K562 (cell line): ENCODE measurements at regions not wholly inside any gene's neighbourhood (a gene's known extent, or its start where the extent isn't known, plus 50 kb on each side); places are given as distances from the start of the nearest gene placed in this dataset.

Experiments
- BMI1 ChIP-seq: fragments of 150-350 bp; IDR thresholded peaks from 2 replicates; pipeline ENCODE4 v1.6.1; 2014; ENCODE audit warnings: low read length
- CBX3 ChIP-seq, 2 experiments: IDR thresholded peaks; 1 replicate in 1 of 2; 2 replicates in 1 of 2; pipeline ENCODE4 v1.6.1; 2012; ENCODE audit warnings: inconsistent platforms in 2 of 2, low read length in 2 of 2, borderline replicate concordance in 1 of 2, control low read depth in 1 of 2
- E2F3 ChIP-seq: fragments of 250-450 bp; sonication (Bioruptor Pico); IDR thresholded peaks from 2 replicates; pipeline ENCODE4 v1.4.0; 2020; ENCODE audit warnings: mild to moderate bottlenecking
- HEY1 ChIP-seq: fragments of 250-450 bp; sonication (Bioruptor Pico); IDR thresholded peaks from 2 replicates; pipeline ENCODE4 v1.5.0; 2020; ENCODE audit warnings: mild to moderate bottlenecking, moderate library complexity, borderline replicate concordance
- IRF1 ChIP-seq: sonication (generic); formaldehyde crosslinking; IDR thresholded peaks from 2 replicates; pipeline ENCODE4 v1.8.0; 2022; ENCODE audit warnings: missing genetic modification reagents, mild to moderate bottlenecking, borderline replicate concordance
- KDM5B ChIP-seq: fragments of 200-600 bp; sonication (generic); IDR thresholded peaks from 2 replicates; pipeline ENCODE4 v1.6.1; 2012; ENCODE audit warnings: low read depth, mild to moderate bottlenecking, moderate library complexity, low read length, control low read depth, inconsistent platforms; ENCODE audit not compliant: insufficient replicate concordance
- L3MBTL2 ChIP-seq: fragments of 450-650 bp; IDR thresholded peaks from 2 replicates; pipeline ENCODE4 v1.6.1; 2016; ENCODE audit warnings: mild to moderate bottlenecking, moderate library complexity
- RFX7 ChIP-seq: fragments of 250-450 bp; sonication (Bioruptor Pico); IDR thresholded peaks from 2 replicates; pipeline ENCODE4 v1.5.1; 2021; ENCODE audit warnings: mild to moderate bottlenecking
- SAP30 ChIP-seq: fragments of 200-600 bp; sonication (generic); IDR thresholded peaks from 2 replicates; pipeline ENCODE4 v1.6.1; 2012; ENCODE audit warnings: borderline replicate concordance, low read depth, mild to moderate bottlenecking, moderate library complexity, low read length, control low read depth, inconsistent platforms; ENCODE audit not compliant: insufficient read depth, poor library complexity, severe bottlenecking
- SMARCC2 ChIP-seq: fragments of 450-650 bp; IDR thresholded peaks from 2 replicates; pipeline ENCODE4 v1.6.1; 2017; ENCODE audit warnings: antibody characterized with exemption, moderate library complexity, mild to moderate bottlenecking, low read depth
- TEAD4 ChIP-seq, 2 experiments: sonication (generic) in 1 of 2; formaldehyde crosslinking in 1 of 2; IDR thresholded peaks; 2 replicates each; pipeline versions ENCODE4 v1.6.1 to v1.8.0; 2012 to 2022; ENCODE audit warnings: borderline replicate concordance in 1 of 2, inconsistent platforms in 1 of 2, low read length in 1 of 2, mild to moderate bottlenecking in 1 of 2, missing genetic modification reagents in 1 of 2
- U2AF2 ChIP-seq: fragments of 200-400 bp; formaldehyde crosslinking; optimal IDR thresholded peaks from 2 replicates; pipeline ENCODE3; 2017; ENCODE audit warnings: low read depth, mild to moderate bottlenecking, low read length
- ZNF23 ChIP-seq: fragments of 250-450 bp; sonication (Bioruptor Pico); IDR thresholded peaks from 2 replicates; pipeline ENCODE4 v1.4.0; 2020; ENCODE audit warnings: mild to moderate bottlenecking
- TF ChIP-seq, protein P1 (sequence below), 2 experiments: fragments of 450-650 bp in 1 of 2; sonication (generic) in 1 of 2; formaldehyde crosslinking in 1 of 2; IDR thresholded peaks; 2 replicates each; pipeline versions ENCODE4 v1.7.1 to v1.9.0; 2016 to 2022; ENCODE audit warnings: inconsistent platforms in 1 of 2, mild to moderate bottlenecking in 1 of 2, missing genetic modification reagents in 1 of 2

DNA sequence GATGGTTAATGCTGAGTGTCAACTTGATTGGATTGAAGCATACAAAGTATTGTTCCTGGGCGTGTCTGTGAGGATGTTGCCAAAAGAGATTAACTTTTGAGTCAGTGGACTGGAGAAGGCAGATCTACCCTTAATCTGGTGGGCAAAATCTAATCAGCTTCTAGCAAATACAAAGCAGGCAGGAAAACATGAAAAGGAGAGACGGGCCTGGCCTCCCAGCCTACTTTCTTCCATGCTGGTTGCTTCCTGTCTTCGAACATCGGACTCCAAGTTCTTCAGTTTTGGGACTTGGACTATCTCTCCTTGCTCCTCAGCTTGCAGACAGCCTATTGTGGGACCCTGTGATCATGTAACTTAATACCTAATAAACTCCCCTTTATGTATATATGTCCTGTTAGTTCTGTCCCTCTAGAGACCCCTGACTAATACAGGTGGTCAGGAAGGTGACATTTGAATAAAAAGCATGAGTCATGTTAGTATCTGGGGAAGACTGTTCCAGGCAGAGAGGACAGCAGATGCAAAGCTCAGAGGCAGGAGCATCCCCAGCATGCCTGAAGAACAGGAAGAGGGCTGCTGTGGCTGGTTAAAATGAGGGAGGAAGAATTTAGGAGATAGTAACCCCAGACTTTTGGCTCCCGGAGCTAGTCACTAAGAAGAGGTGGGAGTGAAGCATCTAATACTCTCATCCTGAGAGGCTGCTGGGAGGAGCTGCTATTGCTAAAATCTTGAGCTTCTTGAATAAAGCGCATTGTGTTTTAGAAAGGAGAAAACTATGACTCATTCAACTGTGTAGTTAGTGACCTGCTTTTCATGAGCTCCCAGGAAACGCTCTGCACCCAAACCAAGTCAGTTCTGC lies 207.4 kb upstream of the HES1 start (continued):
- TF ChIP-seq KDM5B (no peak), HEY1 (CRISPR knock-in tag) (no peak), U2AF2 (no peak), SAP30 (no peak), CBX3 (IDR thresholded peaks at IDR 0.05; ENCODE audit: borderline replicate concordance in 1 of 2, low read length in 2 of 2) (no peak), RFX7 (CRISPR knock-in tag) (no peak), ZNF23 (CRISPR knock-in tag) (no peak), E2F3 (CRISPR knock-in tag) (no peak), IRF1 (CRISPR knock-in tag) (no peak), L3MBTL2 (peak; percentile 43; the same call in 1 of the 2 replicates), TEAD4 (IDR thresholded peaks at IDR 0.05; ENCODE audit: low read length) (peak; percentile 73), TEAD4 (CRISPR knock-in tag; IDR thresholded peaks at IDR 0.05; ENCODE audit: borderline replicate concordance) (no peak), SMARCC2 (peak; percentile 39; the same call in 1 of the 2 replicates), BMI1 (no peak)
- TF ChIP-seq, protein P1, sequence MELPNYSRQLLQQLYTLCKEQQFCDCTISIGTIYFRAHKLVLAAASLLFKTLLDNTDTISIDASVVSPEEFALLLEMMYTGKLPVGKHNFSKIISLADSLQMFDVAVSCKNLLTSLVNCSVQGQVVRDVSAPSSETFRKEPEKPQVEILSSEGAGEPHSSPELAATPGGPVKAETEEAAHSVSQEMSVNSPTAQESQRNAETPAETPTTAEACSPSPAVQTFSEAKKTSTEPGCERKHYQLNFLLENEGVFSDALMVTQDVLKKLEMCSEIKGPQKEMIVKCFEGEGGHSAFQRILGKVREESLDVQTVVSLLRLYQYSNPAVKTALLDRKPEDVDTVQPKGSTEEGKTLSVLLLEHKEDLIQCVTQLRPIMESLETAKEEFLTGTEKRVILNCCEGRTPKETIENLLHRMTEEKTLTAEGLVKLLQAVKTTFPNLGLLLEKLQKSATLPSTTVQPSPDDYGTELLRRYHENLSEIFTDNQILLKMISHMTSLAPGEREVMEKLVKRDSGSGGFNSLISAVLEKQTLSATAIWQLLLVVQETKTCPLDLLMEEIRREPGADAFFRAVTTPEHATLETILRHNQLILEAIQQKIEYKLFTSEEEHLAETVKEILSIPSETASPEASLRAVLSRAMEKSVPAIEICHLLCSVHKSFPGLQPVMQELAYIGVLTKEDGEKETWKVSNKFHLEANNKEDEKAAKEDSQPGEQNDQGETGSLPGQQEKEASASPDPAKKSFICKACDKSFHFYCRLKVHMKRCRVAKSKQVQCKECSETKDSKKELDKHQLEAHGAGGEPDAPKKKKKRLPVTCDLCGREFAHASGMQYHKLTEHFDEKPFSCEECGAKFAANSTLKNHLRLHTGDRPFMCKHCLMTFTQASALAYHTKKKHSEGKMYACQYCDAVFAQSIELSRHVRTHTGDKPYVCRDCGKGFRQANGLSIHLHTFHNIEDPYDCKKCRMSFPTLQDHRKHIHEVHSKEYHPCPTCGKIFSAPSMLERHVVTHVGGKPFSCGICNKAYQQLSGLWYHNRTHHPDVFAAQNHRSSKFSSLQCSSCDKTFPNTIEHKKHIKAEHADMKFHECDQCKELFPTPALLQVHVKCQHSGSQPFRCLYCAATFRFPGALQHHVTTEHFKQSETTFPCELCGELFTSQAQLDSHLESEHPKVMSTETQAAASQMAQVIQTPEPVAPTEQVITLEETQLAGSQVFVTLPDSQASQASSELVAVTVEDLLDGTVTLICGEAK (IDR thresholded peaks at IDR 0.05): no peak
- TF ChIP-seq, protein P1 (CRISPR knock-in tag; IDR thresholded peaks at IDR 0.05): no peak
